ENCODE measurements at regions not wholly inside any gene's neighbourhood (a gene's known extent, or its start where the extent isn't known, plus 50 kb on each side); places are given as distances from the start of the nearest gene placed in this dataset.
A peak's percentile ranks its signal among the peaks of the same experiment; 100 is the strongest.

DNA sequence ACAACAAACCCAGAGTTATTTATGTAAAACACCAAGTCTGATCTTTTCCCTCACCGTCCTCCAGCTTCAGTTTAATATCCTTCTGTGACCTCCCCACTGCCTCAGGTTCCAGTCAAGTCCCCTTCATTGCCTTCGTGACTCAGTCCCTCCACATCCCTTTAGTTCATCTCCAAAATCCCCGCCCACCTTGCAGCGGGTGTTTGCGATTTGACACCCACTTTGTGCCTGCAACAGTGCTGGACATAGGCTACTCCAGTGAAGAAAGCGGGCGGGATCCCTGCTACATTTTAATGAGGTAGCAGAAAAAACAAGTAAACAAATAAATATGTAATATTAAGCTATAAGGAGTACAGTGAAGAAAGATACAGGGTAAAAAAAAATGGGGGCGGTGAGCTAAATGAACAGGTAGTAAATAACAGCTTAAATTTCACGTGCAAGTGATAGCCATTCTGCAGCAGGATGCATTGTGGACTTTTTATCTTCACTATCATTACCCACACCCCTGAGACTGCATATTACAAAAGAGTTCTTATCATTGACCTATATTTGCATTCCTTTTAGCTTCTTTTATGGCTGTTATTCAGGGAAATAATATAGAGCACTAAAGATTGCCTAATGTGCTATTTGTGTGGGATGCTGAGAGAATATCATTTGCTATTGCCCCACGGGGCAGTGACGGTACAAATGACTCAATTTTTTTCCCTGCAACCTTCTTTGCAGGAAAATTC lies 222.8 kb upstream of the NUDT4 start:
- Histone ChIP-seq H3K27ac (ENCODE audit: extremely low read depth, low read depth, low read length) (no peak overlapping the region), H3K4me1 (ENCODE audit: control insufficient read depth, insufficient read depth, low read length) (peaks cover 10% of the 10 kb centered on the region), H3K36me3 (ENCODE audit: control insufficient read depth in 2 of 2, insufficient read depth in 1 of 2, low read length in 2 of 2) (no peaks in the 10 kb centered on the region), H3K4me3 (ENCODE audit: low read depth, low read length) (no peak overlapping the region), H3K9me3 (ENCODE audit: control insufficient read depth, insufficient read depth, low read depth, low read length) (no peaks in the 10 kb centered on the region)
- ChIA-PET CTCF (no interaction called here), POLR2A (interaction anchor here (1.2 kb wide), 1 partner anchor 13 kb away, joined by 3 read pairs; no protein-coding TSS in a partner anchor)
- TF ChIP-seq SP7 (tag by site-specific recombination; IDR thresholded peaks at IDR 0.05) (peak; percentile 87), KLF1 (tag by site-specific recombination; IDR thresholded peaks at IDR 0.05) (0 out of 2 replicates have a peak, but pooled peaks have one; percentile 18), SP3 (tag by site-specific recombination; IDR thresholded peaks at IDR 0.05) (0 out of 2 replicates have a peak, but pooled peaks have one; percentile 6), MZF1 (tag by site-specific recombination; IDR thresholded peaks at IDR 0.05; ENCODE audit: borderline replicate concordance) (peak; percentile 90), SALL2 (tag by site-specific recombination; IDR thresholded peaks at IDR 0.05; ENCODE audit: borderline replicate concordance) (no peak), ZFHX2 (tag by site-specific recombination; conservative IDR thresholded peaks at IDR 0.05) (peak; percentile 87), TCF7L2 (IDR thresholded peaks at IDR 0.05; ENCODE audit: borderline replicate concordance, low read depth, low read length) (0 out of 2 replicates have a peak, but pooled peaks have one; percentile 55), ZNF148 (tag by site-specific recombination; IDR thresholded peaks at IDR 0.05; ENCODE audit: borderline replicate concordance) (no peak), ZBTB44 (tag by site-specific recombination; IDR thresholded peaks at IDR 0.05) (0 out of 2 replicates have a peak, but pooled peaks have one; percentile 19), FEZF1 (tag by site-specific recombination; IDR thresholded peaks at IDR 0.05) (peak; percentile 39), ZNF10 (tag by site-specific recombination; IDR thresholded peaks at IDR 0.05) (no peak), EGR2 (tag by site-specific recombination; IDR thresholded peaks at IDR 0.05; ENCODE audit: low read depth) (peak; percentile 69), ZNF391 (tag by site-specific recombination; IDR thresholded peaks at IDR 0.05; ENCODE audit: borderline replicate concordance, low read depth) (no peak), KLF16 (tag by site-specific recombination; IDR thresholded peaks at IDR 0.05) (no peak), ZNF394 (tag by site-specific recombination; IDR thresholded peaks at IDR 0.05; ENCODE audit: borderline replicate concordance) (peak; percentile 16; the same call in 1 of the 2 replicates), ZNF266 (tag by site-specific recombination; IDR thresholded peaks at IDR 0.05; ENCODE audit: low read depth) (no peak), ZNF335 (tag by site-specific recombination; conservative IDR thresholded peaks at IDR 0.05) (peak; percentile 58), ZNF23 (tag by site-specific recombination; IDR thresholded peaks at IDR 0.05; ENCODE audit: borderline replicate concordance) (no peak), ZNF560 (tag by site-specific recombination; IDR thresholded peaks at IDR 0.05; ENCODE audit: borderline replicate concordance) (no peak), TRIM28 (IDR thresholded peaks at IDR 0.05; ENCODE audit: borderline replicate concordance, low read length) (no peak; the same call in 1 of the 2 replicates)
- TF ChIP-seq, protein P1, sequence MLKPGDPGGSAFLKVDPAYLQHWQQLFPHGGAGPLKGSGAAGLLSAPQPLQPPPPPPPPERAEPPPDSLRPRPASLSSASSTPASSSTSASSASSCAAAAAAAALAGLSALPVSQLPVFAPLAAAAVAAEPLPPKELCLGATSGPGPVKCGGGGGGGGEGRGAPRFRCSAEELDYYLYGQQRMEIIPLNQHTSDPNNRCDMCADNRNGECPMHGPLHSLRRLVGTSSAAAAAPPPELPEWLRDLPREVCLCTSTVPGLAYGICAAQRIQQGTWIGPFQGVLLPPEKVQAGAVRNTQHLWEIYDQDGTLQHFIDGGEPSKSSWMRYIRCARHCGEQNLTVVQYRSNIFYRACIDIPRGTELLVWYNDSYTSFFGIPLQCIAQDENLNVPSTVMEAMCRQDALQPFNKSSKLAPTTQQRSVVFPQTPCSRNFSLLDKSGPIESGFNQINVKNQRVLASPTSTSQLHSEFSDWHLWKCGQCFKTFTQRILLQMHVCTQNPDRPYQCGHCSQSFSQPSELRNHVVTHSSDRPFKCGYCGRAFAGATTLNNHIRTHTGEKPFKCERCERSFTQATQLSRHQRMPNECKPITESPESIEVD (tag by site-specific recombination; IDR thresholded peaks at IDR 0.05) = peak; percentile 60; the same call in 1 of the 2 replicates
- TF ChIP-seq, protein P2, sequence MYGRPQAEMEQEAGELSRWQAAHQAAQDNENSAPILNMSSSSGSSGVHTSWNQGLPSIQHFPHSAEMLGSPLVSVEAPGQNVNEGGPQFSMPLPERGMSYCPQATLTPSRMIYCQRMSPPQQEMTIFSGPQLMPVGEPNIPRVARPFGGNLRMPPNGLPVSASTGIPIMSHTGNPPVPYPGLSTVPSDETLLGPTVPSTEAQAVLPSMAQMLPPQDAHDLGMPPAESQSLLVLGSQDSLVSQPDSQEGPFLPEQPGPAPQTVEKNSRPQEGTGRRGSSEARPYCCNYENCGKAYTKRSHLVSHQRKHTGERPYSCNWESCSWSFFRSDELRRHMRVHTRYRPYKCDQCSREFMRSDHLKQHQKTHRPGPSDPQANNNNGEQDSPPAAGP (tag by site-specific recombination; IDR thresholded peaks at IDR 0.05) = no peak
- TF ChIP-seq, protein P3, sequence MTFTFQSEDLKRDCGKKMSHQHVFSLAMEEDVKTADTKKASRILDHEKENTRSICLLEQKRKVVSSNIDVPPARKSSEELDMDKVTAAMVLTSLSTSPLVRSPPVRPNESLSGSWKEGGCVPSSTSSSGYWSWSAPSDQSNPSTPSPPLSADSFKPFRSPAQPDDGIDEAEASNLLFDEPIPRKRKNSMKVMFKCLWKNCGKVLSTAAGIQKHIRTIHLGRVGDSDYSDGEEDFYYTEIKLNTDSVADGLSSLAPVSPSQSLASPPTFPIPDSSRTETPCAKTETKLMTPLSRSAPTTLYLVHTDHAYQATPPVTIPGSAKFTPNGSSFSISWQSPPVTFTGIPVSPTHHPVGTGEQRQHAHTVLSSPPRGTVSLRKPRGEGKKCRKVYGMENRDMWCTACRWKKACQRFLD (tag by site-specific recombination; IDR thresholded peaks at IDR 0.05) = no peak

Measured in HEK293 (cell line).